Activated CD4-positive, alpha-beta memory T cell treated with anti-CD3 and anti-CD28 coated beads for 36 hours (primary cell): ENCODE measurements at regions not wholly inside any gene's neighbourhood (a gene's known extent, or its start where the extent isn't known, plus 50 kb on each side); places are given as distances from the start of the nearest gene placed in this dataset.
"Not testable (repeated sequence)": the region's sequence is repeated elsewhere in the genome, so short reads cannot be mapped to it uniquely, and the experiment has no call there.

Experiments
- CTCF ChIA-PET: fragments of 350-600 bp; sonication (Branson Sonifier 250); formaldehyde crosslinking; loops from one replicate; lab custom pipeline; 2021; ENCODE audit warnings: antibody characterized with exemption, inconsistent platforms; lab: Charles Lee
- POLR2A ChIA-PET: fragments of 350-600 bp; sonication (Branson Sonifier 250); formaldehyde crosslinking; loops from one replicate; lab custom pipeline; 2021; ENCODE audit warnings: antibody characterized with exemption; lab: Charles Lee
- DNase-seq: peaks from one replicate; pipeline ENCODE4 v3.0.0-alpha.2; 2020
- H3K27ac Mint-ChIP-seq: one replicate; pipeline ENCODE4 v1.8.0; 2021; ENCODE audit warnings: mixed read lengths
- H3K27me3 Mint-ChIP-seq: one replicate; pipeline ENCODE4 v1.8.0; 2021; ENCODE audit warnings: mixed read lengths
- H3K36me3 Mint-ChIP-seq: one replicate; pipeline ENCODE4 v1.8.0; 2021; ENCODE audit warnings: mixed read lengths
- H3K4me1 Mint-ChIP-seq: one replicate; pipeline ENCODE4 v1.8.0; 2021; ENCODE audit warnings: low read depth, mixed read lengths
- H3K4me3 Mint-ChIP-seq: one replicate; pipeline ENCODE4 v1.8.0; 2021; ENCODE audit warnings: mild to moderate bottlenecking, mixed read lengths
- H3K9me3 Mint-ChIP-seq: one replicate; pipeline ENCODE4 v1.8.0; 2021; ENCODE audit warnings: mixed read lengths
- intact Hi-C: fragments of 100-400 bp; cut with micrococcal nuclease; formaldehyde crosslinking; loops from one replicate; pipeline ENCODE4 v1.15.1; 2023

DNA sequence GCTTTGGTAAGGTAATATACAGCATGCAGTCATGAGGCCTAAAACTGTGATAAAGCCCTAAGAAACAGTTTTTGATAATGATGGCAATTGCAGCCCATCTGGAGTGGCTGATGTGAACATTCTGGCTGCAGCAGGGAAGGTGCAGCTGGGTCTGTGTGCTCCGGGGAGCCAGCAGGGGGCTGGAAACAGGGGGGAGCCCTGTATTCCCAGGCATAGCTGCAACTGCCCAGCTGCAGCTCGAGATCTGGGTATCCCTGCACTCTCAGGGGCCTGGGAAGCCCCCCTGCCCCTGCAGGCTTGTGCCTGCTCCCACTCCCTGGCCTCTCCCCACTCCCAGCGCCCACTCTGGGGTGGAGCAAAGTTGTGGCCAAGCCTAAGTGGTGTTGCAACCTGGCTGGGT is 95.6 kb downstream of the RRAGB start:
- CTCF ChIA-PET: no interaction called here
- POLR2A ChIA-PET: no interaction called here
- intact Hi-C loops: no loop called here
- Mint-ChIP-seq H3K4me3 (no peak overlapping the region), H3K36me3 (no peaks in the 10 kb centered on the region), H3K27ac (no peak overlapping the region), H3K27me3 (peaks cover 4% of the 10 kb centered on the region), H3K4me1 (no peaks in the 10 kb centered on the region), H3K9me3 (no peaks in the 10 kb centered on the region)
- DNase-seq: no peak

DNA sequence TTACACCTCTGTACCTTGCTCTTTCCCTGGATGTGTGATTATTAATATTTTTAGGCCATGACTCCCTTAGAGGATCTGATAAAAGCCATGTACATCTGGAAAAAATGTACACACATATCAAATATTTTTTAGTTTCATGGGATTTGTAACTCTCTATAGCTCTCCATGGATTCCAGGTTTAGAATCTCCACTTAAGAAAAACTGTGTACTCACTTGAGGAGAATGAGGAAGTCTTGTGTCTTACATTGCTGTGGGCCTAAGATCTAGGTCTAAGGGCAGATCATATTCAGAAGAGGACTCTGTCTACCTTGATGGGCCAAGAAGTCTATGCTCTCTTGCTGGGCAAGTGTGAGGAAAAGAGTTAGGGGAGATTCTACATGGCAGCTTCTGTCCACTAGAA is 98.0 kb downstream of the RRAGB start:
- no peak overlapping the region for H3K4me3 Mint-ChIP-seq
- no peaks in the 10 kb centered on the region for H3K9me3 Mint-ChIP-seq
- no peaks in the 10 kb centered on the region for H3K4me1 Mint-ChIP-seq
- POLR2A ChIA-PET: no interaction called here
- intact Hi-C loops: no loop called here
- CTCF ChIA-PET: no interaction called here
- H3K36me3 Mint-ChIP-seq: no peaks in the 10 kb centered on the region
- no peak for DNase-seq
- H3K27me3 Mint-ChIP-seq: peaks cover 2% of the 10 kb centered on the region
- H3K27ac Mint-ChIP-seq: no peak overlapping the region

DNA sequence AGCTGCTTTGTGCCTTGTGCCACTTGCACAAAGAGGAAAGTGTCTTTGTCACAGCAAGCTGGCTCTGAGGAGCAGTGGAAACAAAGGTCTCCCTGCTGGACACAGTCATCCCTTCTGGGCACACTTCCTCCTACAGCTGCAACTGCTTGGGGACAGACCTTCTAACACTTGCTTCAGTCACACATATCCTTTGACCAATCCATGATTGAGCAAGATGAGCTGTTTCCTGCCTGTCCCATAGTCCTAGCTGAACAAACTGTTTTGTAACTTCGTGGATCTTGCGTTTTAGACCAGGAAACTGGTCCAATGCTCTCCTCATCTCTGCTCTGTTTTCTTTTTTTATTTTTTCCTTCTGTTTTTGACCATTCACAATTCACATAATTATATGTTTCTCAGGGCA is 98.5 kb downstream of the RRAGB start:
- POLR2A ChIA-PET: no interaction called here
- DNase-seq: no peak
- Mint-ChIP-seq H3K36me3 (no peaks in the 10 kb centered on the region), H3K4me3 (no peak overlapping the region), H3K27me3 (no peaks in the 10 kb centered on the region), H3K9me3 (no peaks in the 10 kb centered on the region), H3K27ac (no peak overlapping the region), H3K4me1 (no peaks in the 10 kb centered on the region)
- intact Hi-C loops: no loop called here
- CTCF ChIA-PET: no interaction called here

DNA sequence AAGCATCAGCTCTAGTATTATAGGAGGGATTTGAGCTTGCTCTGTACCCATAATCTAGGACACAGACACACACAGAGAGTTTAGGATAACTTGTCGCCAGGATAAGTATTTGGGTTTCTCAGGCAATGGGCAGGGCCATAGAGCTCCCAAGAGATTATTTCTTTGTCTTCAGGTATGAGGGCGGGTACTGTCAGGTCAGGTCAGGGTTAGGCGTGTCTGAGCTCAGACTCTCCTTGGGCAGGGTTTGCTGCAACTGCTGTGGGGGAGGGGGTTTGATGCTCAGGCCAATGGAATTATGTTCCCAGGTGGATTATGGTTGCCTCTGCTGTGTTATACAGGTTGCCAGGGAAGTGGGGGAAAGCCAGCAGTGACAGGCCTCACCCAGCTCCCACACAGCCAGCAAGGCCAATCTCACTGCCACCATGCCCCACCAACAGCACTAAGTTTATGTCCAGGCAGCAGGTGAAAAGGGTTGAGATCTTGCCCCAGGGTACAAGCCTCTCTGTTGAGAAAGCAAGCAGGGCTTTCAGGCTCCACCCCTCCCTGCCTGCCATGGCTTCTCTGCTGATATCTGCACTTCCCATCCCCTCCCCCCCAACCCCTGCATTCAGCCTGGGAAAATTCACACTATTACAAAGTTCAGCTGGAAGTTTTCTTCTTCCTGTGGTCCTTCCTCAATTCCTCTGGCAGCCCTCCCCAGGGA is 101.3 kb downstream of the RRAGB start:
- peaks cover 4% of the 10 kb centered on the region for H3K9me3 Mint-ChIP-seq
- intact Hi-C loops: no loop called here
- DNase-seq: no peak
- H3K27ac Mint-ChIP-seq: no peak overlapping the region
- H3K4me1 Mint-ChIP-seq: no peaks in the 10 kb centered on the region
- H3K36me3 Mint-ChIP-seq: peaks cover 2% of the 10 kb centered on the region
- ChIA-PET POLR2A (no interaction called here), CTCF (no interaction called here)
- H3K4me3 Mint-ChIP-seq: no peak overlapping the region
- peaks cover 1% of the 10 kb centered on the region for H3K27me3 Mint-ChIP-seq

DNA sequence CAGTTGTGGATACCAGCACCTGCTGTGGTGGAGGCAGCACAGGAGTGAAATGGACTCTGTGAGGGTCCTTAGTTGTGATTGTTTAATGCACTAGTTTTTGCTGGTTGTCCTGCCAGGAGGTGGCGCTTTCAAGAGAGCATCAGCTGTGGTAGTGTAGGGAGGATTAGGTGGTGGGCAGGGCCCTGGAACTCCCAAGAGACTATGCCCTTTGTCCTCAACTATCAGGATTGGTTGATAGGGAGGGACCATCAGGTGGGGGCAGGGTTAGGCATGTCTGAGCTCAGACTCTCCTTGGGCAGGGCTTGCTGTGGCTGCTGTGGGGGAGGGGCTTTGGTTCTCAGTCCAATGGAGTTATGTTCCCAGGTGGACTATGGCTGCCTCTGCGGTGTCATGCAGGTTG is 121.9 kb downstream of the RRAGB start:
- H3K36me3 Mint-ChIP-seq: no peaks in the 10 kb centered on the region
- ChIA-PET POLR2A (no interaction called here), CTCF (no interaction called here)
- H3K27me3 Mint-ChIP-seq: no peaks in the 10 kb centered on the region
- no peaks in the 10 kb centered on the region for H3K4me1 Mint-ChIP-seq
- DNase-seq: peak; percentile 12
- intact Hi-C loops: no loop called here
- H3K9me3 Mint-ChIP-seq: no peaks in the 10 kb centered on the region
- no peak overlapping the region for H3K4me3 Mint-ChIP-seq
- H3K27ac Mint-ChIP-seq: no peak overlapping the region

DNA sequence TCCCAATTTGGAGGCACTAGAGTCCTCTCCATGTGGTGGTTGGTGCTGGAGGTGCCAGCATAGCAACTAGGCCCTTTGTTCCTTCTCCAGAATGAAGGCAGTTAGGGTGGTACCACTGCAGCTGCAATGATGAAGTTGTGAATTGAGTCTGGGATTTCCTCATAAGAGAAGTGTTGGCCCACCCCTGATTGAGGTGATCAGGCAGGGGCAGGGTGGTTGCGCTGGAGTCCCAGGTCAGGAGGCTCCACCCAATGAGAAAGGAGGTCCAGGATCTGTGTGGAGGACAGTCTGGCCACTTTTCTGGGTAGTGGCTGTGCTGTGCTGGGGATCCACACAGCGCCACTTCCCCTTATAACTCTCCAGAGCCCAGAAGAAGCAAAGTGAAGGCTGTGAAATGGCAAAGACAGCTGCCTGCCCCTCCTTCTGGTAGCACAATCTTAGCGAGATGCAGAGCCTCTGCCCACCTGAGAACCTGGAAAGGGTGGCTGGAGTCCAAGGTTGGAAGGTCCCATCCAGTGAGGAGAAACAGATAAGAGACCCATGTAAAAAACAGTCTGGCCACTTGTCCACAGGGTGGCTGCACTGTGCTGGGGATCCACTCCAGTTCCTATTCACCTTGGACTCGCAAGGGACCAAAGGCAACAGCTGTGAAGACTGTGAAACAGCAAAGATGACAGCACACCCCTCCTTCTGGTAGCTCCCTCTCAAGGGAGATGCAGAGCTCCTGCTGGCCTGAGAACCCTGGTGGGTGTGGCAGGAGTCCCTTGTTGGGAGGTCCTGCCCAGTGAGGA is 124.6 kb downstream of the RRAGB start:
- CTCF ChIA-PET: no interaction called here
- DNase-seq: no peak
- H3K27me3 Mint-ChIP-seq: no peaks in the 10 kb centered on the region
- intact Hi-C loops: no loop called here
- POLR2A ChIA-PET: no interaction called here
- no peaks in the 10 kb centered on the region for H3K9me3 Mint-ChIP-seq
- H3K4me3 Mint-ChIP-seq: no peak overlapping the region
- H3K27ac Mint-ChIP-seq: no peak overlapping the region
- no peaks in the 10 kb centered on the region for H3K36me3 Mint-ChIP-seq
- no peaks in the 10 kb centered on the region for H3K4me1 Mint-ChIP-seq

DNA sequence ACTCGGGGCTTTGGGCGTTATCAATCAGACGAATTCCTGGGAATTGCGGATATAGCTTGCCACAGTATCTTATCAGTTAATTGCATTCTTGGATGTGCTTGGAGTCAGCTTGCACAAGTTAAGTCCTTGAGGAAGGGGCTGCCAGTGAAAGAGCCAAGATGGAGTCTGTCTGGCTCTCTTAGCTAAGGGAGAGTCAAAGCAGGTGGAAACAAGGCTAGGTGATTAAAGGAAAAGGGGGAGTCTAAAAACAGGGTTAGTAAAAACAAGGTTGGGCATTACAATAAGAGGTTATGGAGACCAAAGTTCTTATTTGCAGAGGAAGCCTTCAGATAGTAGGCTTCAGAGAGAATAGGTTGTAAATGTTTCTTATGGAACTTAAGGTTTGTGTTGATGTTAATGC is 149.2 kb downstream of the RRAGB start:
- POLR2A ChIA-PET, H3K4me3 Mint-ChIP-seq: not testable (repeated sequence)

DNA sequence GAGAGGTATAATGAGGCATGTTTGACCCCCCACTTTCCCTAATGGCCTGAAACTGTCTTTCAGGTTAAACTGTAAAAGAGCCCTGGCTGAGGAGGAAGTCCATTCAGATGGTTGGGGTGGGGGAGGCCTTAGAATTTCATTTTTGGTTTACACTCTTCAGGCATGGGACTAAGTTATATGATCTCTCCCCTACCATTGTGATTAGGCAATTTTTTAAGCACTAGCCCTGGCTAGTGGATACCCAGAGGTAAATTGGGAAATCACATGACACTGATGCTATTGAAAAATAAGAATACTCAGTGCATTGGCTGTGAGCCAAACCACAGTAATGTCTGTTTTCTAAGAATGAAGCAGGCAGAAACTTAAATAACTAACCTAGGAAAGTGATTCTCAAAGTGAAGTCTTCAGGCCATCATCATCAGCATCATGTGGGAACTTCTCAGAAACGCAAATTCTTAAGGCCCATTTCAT is 149.7 kb downstream of the RRAGB start:
- ChIA-PET POLR2A (no interaction called here), CTCF (no interaction called here)
- peaks cover 11% of the 10 kb centered on the region for H3K4me1 Mint-ChIP-seq
- no peak for DNase-seq
- H3K27ac Mint-ChIP-seq: no peak overlapping the region
- no peak overlapping the region for H3K4me3 Mint-ChIP-seq
- H3K9me3 Mint-ChIP-seq: no peaks in the 10 kb centered on the region
- H3K27me3 Mint-ChIP-seq: peaks cover 2% of the 10 kb centered on the region
- intact Hi-C loops: no loop called here
- H3K36me3 Mint-ChIP-seq: no peaks in the 10 kb centered on the region

More for the DNA sequence above, 149.2 kb downstream of the RRAGB start:
- DNase-seq, H3K9me3 Mint-ChIP-seq, intact Hi-C loops, CTCF ChIA-PET, H3K36me3 Mint-ChIP-seq, H3K27me3 Mint-ChIP-seq, H3K27ac Mint-ChIP-seq: not testable (repeated sequence)
- H3K4me1 Mint-ChIP-seq: peaks cover 11% of the 10 kb centered on the region

DNA sequence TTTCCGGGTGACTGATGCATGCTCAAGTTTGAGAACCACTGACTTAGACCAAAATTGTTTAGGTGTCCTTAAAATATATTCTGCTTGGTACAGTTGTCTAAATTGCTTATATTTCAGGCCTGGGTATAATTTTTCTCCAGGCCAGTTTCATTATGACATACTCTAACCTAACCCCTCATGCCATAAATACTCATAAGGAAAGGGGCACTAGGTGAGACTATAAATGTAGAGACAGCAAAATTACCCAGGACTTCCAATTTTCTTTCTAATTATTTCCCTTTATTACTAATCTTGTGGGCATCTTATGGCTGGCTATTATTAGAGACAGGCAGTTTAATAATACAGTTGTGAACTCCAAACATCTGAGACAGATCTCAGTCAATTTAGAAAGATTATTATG is 150.2 kb downstream of the RRAGB start:
- H3K36me3 Mint-ChIP-seq: no peaks in the 10 kb centered on the region
- POLR2A ChIA-PET: no interaction called here
- H3K4me3 Mint-ChIP-seq: no peak overlapping the region
- H3K27ac Mint-ChIP-seq: no peak overlapping the region
- CTCF ChIA-PET: no interaction called here
- intact Hi-C loops: no loop called here
- peaks cover 2% of the 10 kb centered on the region for H3K27me3 Mint-ChIP-seq
- H3K9me3 Mint-ChIP-seq: no peaks in the 10 kb centered on the region
- no peak for DNase-seq
- peaks cover 11% of the 10 kb centered on the region for H3K4me1 Mint-ChIP-seq

DNA sequence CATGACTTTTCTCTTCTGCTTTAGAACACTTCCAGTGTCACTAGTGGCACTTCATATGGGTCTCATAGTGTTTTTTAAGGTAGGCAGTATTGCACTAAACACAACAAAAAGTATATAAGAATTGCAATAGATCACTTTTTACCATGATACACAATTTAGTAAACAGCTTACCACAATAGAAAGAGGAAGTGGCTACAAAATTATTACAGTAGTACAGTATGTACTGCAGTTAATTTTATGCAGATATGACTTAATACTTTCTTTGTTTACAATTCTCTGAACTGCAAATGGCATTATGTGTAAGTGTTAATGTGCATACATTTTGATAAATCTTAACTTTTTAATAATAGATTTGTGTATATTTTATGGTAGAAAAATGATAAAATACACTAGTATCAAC is 157.3 kb downstream of the RRAGB start:
- DNase-seq: no peak
- Mint-ChIP-seq H3K27ac (no peak overlapping the region), H3K36me3 (no peaks in the 10 kb centered on the region), H3K27me3 (peaks cover 2% of the 10 kb centered on the region), H3K4me1 (no peaks in the 10 kb centered on the region), H3K9me3 (no peaks in the 10 kb centered on the region), H3K4me3 (no peak overlapping the region)
- ChIA-PET CTCF (no interaction called here), POLR2A (no interaction called here)
- intact Hi-C loops: no loop called here

DNA sequence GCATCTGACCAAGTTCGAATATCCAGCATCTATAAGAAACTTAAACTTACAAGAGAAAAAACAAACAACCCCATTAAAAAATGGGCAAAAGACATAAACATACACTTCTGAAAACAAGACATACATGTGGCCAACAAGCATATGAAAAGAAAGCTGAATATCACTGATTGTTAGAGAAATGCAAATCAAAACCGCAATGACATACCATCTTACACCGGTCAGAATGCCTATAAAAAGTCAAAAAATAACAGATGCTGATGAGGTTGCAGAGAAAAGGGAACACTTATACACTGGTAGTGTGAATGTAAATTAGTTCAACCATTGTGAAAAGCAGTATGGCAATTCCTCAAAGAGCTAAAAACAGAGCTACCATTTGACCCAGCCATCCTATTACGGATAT is 166.0 kb downstream of the RRAGB start:
- H3K4me3 Mint-ChIP-seq, H3K4me1 Mint-ChIP-seq, POLR2A ChIA-PET, intact Hi-C loops, H3K27me3 Mint-ChIP-seq, H3K27ac Mint-ChIP-seq, DNase-seq, H3K36me3 Mint-ChIP-seq, CTCF ChIA-PET, H3K9me3 Mint-ChIP-seq: not testable (repeated sequence)

DNA sequence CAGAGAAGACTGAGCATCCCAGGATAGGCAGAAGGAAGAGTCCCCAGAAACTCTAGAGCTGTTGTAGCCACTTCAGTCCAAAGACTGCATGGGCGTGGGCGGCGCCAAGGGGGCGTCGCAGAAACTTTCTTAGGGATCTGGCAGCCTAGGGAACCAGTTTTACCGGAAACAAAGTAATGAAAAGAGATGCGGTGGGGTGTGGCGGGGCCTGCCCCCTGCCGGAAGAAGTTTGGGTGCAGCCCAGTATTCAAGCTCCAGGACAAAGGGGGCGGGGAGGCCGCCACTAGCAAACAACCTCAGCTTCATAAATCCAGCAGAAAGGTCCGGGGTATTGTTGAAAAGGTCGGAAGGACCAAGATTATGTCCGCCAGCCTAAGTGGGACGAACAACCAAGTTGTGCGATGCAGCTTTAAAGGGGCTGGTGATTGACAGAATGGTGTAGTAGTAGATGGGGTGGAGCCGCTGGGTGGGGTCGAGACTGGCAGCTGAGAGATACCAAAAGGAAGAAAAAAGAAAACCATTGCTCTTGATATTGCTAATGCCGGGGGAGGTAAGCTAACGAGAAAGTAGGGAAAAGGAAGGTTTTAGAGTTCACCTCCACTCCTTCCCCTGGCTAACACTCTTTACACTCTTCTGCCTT is 190.5 kb downstream of the RRAGB start:
- DNase-seq: peak; percentile 71
- no peaks in the 10 kb centered on the region for H3K9me3 Mint-ChIP-seq
- H3K4me1 Mint-ChIP-seq: peaks cover 13% of the 10 kb centered on the region
- H3K27ac Mint-ChIP-seq: peak overlapping the region; percentile 69
- POLR2A ChIA-PET: interaction anchor here (1.5 to 1.7 kb wide), 2 partner anchors 419 to 656 kb away, joined by 3 to 6 read pairs; no protein-coding TSS in a partner anchor
- H3K27me3 Mint-ChIP-seq: no peaks in the 10 kb centered on the region
- intact Hi-C loops: loop anchor here (1.0 to 5.0 kb wide), 3 partner anchors 191 to 339 kb away; partner anchors contain the start of genes KLF8 and RRAGB
- no peaks in the 10 kb centered on the region for H3K36me3 Mint-ChIP-seq
- CTCF ChIA-PET: interaction anchor here (0.8 to 1.9 kb wide), 7 partner anchors 47 to 419 kb away, joined by 3 to 14 read pairs (median 4); partner anchors contain the start of genes FOXR2, RRAGB and USP51
- peak overlapping the region; percentile 82 for H3K4me3 Mint-ChIP-seq
